ENCODE measurements at regions not wholly inside any gene's neighbourhood (a gene's known extent, or its start where the extent isn't known, plus 50 kb on each side); places are given as distances from the start of the nearest gene placed in this dataset.

DNA sequence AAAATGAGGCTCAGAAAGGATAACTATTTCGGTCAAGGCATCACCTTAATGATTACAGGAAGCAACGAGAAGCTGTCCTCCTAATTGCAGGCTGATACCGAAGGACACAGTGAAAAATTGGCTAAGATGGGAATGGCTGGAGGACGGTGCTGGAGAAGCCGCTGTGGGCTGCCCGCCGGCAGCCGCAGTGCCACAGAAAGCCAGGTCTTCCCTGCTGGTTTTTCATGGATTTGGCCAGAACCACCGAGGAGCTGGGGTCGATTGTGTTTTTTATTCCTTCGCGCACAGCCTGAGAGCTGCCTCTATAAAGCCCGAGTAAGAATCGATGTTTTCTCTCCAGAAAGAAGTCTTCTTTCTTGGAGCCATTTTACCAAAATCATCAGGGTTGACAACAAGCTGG is 1484.2 kb downstream of the BRD1 start:
- DNase-seq, result no peak

DNA sequence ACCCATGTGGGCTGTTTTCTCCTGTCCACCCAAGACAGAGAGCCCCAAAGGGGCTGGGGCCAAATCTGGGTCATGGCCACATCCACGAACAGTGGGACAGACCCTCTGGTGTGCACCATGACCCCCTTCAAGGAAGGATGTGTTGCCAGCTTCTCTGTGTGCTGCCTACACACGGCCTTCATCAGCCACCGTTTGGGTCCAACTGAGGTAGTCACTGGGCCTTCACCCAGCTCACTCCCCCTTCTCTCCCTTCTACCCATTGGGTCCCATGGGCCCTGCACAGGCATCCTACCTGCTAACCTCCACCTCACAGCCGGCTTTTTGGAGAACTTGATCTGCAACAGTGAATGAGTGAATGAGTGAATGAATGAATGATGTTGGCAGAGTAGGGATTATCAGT is 1484.9 kb downstream of the BRD1 start:
- no peak for DNase-seq

DNA sequence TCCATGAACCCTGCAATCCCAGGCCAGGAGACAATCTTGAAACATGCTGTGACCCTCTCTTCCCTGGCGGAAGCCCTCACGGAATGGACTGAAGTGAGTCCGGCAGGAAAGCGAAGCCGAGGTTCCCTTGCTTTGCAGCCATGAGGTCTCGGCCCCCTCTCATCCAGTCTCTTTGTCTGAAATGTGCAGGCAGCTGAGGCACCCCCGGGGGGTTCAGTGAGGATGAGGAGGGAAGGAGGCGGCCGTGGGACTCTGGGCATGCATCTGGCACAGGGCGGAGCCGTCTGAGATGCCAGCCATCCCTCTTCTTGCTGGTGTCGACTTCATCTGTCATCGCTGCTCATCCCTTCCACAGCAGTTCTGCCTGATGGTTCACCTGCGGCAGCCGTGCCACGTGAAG is 1485.7 kb downstream of the BRD1 start:
- DNase-seq, result no peak

DNA sequence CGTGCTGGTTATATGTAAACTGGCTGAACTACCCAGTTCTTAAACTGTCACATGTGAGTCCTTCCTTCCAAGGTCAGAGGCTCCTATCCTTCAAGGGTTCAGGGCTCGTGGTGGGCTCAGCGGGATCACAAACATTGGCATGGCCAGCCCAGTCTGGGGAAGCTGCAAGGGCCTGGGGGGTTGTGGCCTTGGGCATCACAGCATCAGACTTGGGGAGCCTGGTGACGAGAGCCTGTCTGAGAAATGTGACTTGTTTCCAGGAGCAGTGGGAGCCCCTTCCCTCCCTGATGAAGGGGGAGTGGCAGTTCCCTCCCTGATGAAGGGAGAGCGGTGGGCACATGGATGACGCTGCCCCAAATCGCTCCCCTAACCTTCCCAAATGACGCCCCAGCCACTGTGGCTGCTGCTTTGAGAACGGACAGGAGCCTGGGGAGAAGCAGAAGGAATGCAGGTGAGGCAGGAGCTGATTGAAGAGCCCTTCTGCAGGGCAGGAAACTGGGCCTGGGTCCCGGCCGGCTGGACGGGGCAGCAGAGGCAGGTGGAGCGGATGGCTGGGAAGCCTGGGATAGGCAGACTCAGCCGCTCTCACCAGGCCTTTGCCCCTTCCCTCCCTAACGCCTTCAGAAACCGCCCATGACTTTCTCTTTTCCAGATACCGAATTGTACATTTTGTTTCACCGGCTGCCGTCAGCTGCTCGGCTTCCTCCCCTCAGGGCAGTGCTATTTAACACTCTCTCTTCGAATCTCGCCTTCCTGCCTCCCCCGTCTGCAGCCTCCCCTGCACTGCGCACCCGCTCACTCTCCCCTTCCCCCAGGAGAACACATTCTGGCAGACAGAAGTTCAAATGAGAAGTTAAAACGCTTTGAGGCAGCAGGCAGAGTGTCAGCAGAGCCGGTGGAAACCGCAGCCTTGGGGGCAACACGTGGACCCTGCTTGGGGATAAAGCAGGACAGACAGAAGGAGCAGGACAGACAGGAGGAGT is 1486.7 kb downstream of the BRD1 start:
- no peak for DNase-seq

DNA sequence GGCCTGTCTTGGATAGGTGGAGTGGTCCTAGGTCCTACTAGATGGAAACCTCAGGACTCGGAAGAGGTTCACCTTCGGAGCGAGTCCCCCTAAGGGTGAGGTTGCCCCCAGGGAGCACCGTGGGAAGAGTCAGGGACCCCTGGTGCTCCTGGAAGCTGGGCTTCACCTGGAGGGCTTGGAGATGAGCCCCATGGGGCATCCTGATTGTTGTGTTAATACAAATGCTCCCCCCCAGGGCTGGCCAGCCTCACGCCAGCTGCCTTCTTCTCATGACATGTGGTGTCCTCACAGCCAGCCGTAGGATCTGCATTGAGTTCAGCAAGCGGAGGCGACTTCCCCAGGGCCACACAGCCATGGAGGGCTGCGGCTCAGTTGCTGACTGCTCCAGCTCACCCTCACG is 1487.5 kb downstream of the BRD1 start:
- DNase-seq, result no peak

DNA sequence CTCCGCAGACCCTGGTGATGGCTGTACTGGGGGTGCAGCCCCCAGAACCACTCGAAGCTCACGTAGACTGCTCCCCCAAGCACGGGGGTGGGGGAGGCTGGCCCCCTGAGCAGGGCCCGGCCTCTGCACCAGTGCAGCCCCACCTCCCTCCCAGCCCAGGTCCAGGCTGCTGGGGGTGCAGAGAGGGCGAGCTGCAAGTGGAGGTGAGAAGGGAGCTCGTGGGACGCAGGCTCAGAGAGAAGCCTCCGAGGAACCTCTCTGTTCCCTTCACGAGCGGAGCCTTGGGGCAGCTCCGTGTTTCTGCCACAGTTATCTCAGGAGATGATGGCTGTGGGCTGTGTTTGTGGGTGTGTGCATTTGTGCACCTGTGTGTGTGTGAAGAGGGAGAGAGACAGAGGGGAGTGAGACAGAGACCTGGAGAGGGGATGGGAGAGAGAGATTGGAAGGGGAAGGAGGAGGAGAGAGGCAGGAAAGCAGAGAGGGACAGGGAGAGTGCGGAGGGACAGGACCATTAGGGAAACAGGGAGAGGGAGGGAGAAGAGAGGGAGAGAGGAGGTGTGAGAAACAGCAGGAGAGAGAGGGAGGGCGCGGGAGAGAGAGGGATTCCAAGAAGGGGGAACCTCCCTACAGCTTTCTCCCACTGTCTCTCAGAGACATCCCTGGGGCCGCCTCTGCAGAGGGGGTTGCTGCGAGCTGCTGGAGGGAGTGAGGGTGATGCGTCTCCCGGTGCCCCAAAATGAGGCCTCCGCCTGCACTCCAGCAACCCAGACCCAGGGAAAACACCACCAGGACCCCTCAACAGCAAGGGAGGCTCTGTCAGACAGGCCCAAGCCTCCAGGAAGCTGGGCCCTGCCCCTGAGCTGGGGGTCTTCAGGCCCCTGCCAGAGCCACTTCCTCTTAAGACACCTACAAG is 1488.6 kb downstream of the BRD1 start:
- DNase-seq, result no peak

DNA sequence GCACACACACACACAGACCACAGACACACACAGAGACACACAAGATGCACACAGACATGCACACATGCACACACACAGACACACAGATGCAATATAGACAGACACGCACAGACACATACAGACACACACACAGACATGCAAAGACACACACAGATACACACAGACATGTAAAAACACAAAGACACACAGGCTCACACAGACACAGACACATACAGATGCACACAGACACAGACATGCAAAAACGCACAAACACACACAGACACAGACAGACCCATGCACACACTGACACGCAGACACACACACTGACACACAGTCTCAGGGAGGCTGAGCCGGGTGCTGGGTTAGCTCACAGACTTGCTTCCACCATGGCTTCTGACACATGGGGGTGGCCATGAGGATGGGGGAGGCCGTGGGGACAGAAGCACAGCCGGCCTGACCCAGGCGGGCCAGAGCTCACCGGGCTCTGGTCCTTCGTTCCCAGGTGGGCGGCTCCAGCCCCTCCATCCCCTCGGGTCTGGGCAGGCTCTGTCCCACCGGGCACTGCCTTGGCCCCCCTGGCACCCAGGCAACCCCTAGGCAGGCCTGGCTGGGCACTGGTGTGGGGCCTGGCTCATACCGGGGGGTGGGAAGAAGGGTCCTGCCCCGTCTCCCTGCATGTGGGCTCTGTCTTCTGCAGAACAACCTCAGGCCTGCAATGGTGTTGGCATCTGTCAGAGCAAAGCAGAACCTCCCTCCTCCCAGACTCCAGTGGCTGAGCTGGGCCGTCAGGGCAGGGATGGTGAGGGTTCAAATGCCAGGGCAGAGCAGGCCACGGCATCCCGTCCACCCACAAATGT is 1489.5 kb downstream of the BRD1 start:
- DNase-seq, result no peak

DNA sequence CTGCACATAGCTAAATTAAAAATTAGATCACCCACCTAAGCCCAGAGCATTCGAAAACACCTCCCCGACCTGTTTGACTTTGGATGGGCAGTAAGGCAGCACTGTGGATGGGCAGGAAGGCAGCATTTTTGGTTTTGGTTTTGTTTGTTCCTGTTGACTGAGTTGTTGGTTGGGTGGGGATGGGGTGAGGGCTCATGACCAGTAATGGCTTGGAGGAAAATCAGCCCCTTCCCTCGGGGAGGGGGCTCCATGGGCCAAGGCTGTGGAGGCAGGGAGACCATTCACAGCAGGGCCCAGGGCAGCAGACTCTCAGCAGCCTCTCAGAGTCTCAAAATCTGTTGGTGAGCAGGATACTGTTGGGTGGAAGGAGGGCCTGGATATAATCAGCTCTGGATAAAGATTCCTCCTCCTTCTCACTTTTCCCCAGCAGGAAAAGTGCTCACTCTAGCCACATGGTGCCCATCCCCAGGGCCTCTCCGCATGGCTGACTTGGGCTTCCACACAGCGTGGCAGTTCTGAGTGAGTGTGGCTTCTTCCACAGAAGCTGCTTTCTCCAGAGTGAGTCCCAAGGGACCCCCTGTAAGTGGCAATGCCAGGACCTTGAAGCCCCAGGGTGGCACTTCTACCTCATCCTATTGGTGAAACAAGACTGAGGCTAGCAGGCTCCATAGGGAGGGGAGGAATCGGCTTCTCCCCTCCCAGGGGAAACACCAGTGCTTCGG is 1491.2 kb downstream of the BRD1 start:
- DNase-seq, result no peak

DNA sequence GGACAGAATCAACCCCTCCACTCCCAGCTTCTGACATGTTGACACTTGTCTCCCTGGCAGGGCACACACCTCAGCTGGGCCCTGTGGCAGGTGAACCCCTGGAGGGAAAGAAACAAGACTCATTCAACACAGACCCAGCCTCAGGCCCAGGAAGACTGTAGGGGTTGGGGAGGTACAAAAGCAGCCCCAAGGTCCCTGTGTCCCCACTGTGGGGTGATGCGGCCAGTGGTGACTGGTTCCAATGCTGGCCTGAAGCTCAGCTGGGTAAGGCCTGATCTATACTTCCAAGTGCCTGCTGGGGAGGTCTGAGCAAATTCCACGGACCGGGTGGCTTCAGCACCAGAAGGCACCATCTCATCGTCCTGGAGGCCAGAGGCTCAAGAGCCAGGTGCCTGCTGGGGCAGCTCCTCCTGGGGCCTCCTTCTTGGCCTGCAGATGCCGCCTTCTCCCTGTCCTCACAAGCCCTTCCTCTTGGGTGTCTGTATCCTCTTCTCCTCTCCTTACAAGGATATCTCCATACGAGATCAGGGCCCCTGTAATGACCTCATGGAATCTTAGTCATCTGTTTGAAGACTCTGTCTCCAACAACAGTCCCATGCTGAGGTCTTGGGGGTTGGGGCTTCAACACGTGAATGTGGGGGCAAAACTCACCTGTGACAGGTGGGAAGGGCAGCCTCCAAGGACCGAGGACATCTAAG is 1492.1 kb downstream of the BRD1 start:
- DNase-seq, result no peak

DNA sequence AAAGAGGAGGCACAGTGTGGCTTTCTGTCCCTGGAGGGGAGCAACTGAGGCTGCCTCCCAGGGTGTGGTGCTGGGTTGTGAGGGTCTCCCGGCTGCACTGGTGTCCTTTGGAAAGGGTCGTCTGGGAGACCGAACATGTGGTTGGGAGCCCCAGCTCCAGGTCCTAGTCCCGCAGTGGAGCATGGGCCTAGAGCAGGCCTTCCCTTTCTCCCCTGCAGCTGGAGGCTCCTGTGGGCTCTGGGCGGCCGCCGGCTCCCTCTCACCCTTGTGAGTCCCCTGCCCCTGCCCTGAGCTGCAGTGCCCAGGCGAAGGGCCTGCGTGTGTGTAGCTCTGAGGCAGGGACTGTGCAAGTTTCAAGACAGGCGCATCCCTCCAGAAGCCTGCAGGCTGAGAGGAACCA is 1492.7 kb downstream of the BRD1 start:
- no peak for DNase-seq

DNA sequence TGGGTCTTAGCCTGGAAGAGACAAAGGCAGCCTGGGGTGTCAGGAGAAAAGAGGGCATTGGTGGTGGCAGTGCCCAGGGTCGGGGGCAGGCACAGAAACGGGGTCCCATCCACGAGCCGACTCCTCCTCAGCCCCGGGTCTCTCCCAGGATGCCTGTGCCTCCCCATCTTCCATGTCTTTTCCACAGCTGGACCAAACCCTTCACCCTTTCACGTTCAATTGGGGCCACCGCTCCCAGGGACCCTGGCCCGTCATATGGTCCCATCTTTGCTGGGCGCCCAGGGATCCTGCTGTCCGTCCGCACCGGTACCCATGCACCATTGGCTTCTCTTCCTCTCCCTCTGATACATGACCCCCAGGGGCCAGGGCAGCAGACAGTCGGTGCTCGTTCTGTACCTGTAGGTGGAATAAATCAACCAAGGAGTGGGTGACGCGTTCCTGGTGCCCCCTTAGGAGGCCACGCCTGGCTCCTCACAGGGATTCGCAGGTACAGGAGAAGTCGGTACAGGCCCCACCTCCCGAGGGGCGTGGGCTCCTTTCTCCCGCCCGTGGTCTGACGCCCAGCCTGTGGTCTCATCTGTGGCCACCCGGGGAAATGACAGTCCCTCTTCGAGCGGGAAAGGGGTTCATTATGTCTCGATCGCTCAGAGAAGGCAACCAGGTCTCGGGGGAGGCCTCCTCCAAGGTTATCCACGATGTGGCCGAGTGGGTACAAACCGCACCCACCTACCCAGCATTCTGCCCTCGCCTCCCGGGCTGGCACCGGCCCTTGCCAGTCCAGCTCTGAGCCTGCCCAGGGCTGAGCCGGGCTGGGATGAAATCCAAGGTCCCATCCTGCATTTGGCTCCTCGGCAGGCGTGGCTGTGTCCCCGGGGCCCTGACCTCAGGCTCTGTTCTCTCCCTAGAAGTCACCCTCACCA is 1493.6 kb downstream of the BRD1 start:
- no peak for DNase-seq

DNA sequence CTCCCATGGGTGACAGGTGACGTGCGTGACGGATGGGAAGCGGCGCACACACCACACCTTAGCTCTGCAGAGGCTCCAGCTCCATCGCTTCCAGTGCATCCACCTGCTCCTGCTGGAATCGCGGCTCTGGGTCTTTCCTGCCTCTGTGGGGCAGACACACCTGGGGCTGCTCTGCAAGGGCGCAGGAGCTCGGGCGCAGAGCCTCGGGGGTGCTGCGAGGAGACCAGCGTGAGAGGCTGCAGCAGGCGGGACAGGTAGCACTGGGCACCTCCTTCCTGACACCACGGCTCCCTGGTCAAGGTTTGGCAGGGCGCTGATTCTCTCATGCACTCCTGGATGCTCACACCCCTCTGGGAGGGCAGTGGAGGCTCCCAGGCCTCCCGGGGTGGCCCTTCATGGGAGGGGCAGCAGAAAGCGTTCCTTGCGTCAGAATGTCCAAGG is 1494.3 kb downstream of the BRD1 start:
- no peak for DNase-seq

DNA sequence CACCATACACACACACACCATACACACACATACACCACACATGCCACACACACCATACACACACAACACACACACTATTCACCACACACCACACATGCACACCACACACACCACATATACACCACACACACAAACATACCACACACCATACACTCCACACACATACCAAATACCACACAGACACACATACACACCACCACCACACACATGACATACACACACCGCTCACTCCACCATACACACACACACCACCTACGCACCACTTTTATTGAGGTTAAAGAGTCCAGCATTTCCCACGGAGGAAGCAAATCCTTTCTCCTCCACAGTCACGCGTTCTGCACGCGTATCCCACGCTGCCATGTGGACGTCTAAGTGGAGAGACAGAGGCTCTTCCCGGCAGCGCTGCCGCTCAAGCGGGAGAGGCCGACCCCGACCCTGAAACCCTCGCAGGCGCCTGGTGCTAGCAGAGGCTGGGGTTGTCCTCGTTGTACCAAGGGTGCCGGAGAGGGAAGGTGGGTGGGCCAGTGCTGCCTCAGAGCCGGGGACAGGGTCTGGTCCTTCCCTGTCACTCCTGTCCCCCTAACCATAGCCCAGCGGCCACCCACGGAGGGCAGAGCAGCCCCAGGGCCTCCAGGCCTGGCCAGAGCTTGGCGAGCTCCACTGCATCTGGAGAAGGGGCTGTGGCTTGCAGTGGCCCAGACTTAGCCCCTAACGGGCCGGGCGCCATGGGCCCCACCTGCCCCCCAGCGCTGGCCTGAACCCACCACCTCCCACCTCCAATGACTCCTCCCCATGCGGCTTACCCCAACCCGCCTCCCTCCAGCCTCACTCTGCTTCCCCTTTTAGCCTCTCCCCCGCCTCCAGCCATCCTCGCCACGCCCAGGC is 1495.0 kb downstream of the BRD1 start:
- no peak for DNase-seq

DNA sequence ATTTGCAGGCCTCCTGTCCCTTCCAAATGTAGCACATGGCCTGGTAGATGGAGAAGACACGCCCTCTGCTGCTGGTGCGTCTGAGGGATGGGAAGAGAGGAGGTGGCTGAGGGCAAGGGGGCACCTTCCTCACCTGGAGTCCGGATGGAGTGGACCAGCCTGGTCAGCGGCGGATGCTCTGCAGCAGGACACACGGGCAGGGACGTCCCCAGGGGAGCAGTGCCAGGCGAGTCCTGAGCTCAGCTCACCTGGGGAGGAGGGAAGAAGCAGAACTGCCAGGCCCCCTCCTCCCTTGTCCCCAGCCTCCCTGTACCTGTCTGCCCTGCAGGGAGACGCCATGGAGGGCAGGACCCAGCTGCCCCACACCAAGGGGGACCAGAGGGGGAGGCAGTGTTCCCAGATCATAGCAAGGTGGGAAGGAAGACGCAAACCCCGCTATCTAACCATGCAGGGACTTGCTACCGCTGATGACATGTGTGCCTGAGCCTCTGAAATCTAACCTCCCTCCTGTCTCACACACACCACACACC is 1495.9 kb downstream of the BRD1 start:
- no peak for DNase-seq

DNA sequence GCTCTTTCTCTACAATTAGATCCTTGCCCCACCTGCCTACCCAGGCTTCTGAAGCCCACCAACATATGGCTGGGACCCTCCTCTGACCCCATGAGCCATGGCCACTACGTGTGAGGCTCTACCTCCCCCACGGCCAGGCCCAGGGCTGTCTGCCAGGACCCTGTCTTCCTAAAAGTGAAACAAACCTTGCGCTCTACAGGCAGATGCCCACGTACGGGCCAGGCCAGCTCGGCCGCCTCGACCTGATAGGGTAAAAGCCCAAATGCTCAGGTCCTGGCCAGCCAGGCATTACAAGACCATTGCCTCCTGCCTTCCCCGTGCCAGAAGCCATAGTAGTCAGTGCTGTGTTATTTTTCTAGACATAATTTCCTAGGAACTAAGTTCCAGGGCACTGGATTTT is 1496.4 kb downstream of the BRD1 start:
- DNase-seq, result no peak

DNA sequence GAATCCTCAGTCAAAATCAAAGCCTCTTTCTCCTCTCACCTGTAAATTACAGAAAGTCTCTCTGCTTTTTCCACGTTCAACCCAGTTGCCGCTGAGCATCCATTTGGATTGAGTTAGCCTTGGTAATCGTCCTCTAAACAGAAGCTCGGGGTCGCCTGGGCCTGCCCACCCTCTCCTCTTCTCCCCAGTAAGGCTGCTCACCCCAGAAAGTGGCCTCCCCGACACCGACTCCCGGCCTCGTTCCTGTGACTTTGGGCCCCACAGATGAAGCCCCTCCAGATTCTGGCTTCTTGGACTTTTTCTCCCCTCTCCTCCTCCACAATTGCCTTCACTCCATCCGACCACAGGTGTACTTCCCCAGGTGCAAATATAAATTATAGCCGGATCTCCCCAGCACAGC is 1500.0 kb downstream of the BRD1 start:
- no peak for DNase-seq

DNA sequence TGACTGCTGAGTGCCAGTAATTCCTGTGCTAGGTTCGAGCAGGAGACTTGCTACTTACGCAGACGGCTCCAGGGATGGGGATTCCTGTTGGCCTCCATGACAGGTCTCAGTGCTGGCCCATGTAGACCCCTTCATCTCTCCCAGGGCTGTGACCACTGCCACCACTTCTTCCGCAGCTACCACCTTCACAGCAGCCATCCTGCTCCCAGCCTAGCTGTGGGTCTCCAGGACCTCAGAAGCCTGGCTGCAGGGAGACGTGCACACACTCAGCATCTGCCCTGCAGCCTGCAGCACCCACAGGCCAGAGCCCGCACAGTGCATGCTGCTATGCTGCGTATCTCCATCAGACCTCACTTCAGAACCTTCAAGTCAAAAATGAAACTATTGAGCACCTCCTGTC is 1503.9 kb downstream of the BRD1 start:
- no peak for DNase-seq

DNA sequence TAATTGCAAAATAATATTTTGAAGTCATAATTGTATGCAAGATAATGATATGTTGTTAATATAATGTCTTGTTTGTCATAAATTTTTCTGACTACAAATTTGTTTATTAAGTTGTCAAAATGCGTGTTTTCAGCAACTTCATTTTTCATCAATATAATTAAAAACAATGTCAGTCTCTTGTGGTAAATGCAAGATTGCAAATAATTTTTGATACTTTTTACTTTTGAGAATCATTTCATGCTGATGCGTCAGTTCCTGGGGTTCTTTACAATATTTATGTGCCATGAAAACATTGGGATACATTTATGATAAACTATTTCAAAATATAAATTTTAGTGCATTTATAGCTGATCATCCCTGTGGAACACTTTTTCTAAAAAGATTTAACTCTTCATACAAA is 1504.8 kb downstream of the BRD1 start:
- no peak for DNase-seq

DNA sequence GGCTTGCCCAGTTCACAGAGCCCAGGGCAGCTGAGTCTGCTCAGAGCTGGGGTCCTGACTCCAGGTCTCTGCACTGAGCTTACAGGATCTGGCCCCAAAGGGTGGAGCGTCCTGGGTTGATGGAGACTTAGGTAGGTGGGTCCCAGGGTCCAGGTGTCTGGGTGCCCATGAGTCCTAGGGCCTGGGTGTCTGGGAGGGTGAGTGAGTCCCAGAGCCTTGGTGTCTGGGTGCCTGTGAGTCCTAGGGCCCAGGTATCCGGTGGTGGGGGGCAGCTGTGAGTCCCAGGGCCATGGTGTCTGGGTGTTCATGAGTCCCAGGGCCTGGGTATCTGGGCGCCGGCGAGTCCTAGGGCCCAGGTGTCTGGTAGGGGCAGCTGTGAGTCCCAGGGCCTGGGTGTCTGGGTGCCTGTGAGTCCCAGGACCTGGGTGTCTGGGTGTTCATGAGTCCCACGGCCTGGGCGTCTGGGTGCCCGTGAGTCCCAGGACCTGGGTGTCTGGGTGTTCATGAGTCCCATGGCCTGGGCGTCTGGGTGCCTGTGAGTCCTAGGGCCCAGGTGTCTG is 1505.6 kb downstream of the BRD1 start:
- DNase-seq, result no peak
